Duodenal mucosa (tissue), 2 donors: ENCODE measurements at regions not wholly inside any gene's neighbourhood (a gene's known extent, or its start where the extent isn't known, plus 50 kb on each side); places are given as distances from the start of the nearest gene placed in this dataset.

Experiments used
- H3K27ac ChIP-seq: one replicate; pipeline ENCODE4 v1.7.0; 2013; ENCODE audit warnings: low read depth, low read length
- H3K27me3 ChIP-seq, 2 donors: one replicate each; pipeline ENCODE4 v1.7.0; 2013; ENCODE audit warnings: low read length in 2 of 2, control low read depth in 1 of 2; ENCODE audit not compliant: insufficient read depth in 2 of 2, control insufficient read depth in 1 of 2
- H3K36me3 ChIP-seq, 2 donors: one replicate each; pipeline ENCODE4 v1.7.0; 2013; ENCODE audit warnings: low read length in 2 of 2, control low read depth in 1 of 2; ENCODE audit not compliant: insufficient read depth in 2 of 2, control insufficient read depth in 1 of 2
- H3K4me1 ChIP-seq, 2 donors: one replicate each; pipeline ENCODE4 v1.7.0; 2013; ENCODE audit warnings: low read length in 2 of 2, control low read depth in 1 of 2; ENCODE audit not compliant: insufficient read depth in 2 of 2, control insufficient read depth in 1 of 2
- H3K4me3 ChIP-seq, 2 donors: one replicate each; pipeline ENCODE4 v1.7.0; 2013; ENCODE audit warnings: low read length in 2 of 2, low read depth in 1 of 2
- H3K9ac ChIP-seq, 2 donors: one replicate each; pipeline ENCODE4 v1.7.0; 2013; ENCODE audit warnings: low read length in 2 of 2, low read depth in 1 of 2
- H3K9me3 ChIP-seq, 2 donors: one replicate each; pipeline ENCODE4 v1.7.0; 2013; ENCODE audit warnings: low read length in 2 of 2, control low read depth in 1 of 2; ENCODE audit not compliant: control insufficient read depth in 1 of 2

- no peak overlapping the region for H3K4me3 ChIP-seq
- H3K36me3 ChIP-seq: no peaks in the 10 kb centered on the region
- H3K27ac ChIP-seq: no peak overlapping the region
- no peaks in the 10 kb centered on the region for H3K9me3 ChIP-seq
- H3K27me3 ChIP-seq: no peaks in the 10 kb centered on the region
- H3K9ac ChIP-seq: no peak overlapping the region
- no peaks in the 10 kb centered on the region for H3K4me1 ChIP-seq
Measured at GRCh38 chr10:52696232-52696631, 76.4 kb downstream of the MBL2 start.

DNA sequence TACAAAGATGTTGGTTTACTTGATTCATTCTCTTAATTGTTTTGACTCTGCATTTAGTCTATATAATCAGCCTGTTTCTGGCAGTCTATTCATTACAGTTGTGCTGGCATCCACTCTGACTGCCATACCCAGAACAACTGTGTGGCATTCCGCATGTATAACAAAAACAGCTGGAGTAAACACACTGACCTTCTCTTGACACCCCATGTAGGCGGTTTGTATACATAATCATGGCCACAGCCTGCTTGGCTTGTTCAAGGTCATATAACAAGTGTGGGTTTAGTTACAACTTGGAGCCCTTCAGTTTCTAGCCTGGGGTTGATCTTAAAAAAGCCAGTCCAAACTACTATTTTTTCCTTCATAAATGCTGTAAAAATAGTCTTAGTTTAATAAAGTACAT is 70.9 kb downstream of the MBL2 start:
- Histone ChIP-seq H3K4me1 (no peaks in the 10 kb centered on the region), H3K27me3 (no peaks in the 10 kb centered on the region), H3K4me3 (no peak overlapping the region), H3K9me3 (no peaks in the 10 kb centered on the region), H3K27ac (no peak overlapping the region), H3K9ac (no peak overlapping the region), H3K36me3 (no peaks in the 10 kb centered on the region)

GRCh38 chr10:52703451-52703850 is 69.1 kb downstream of the MBL2 start:
- Histone ChIP-seq H3K4me3 (no peak overlapping the region), H3K27ac (no peak overlapping the region)

DNA sequence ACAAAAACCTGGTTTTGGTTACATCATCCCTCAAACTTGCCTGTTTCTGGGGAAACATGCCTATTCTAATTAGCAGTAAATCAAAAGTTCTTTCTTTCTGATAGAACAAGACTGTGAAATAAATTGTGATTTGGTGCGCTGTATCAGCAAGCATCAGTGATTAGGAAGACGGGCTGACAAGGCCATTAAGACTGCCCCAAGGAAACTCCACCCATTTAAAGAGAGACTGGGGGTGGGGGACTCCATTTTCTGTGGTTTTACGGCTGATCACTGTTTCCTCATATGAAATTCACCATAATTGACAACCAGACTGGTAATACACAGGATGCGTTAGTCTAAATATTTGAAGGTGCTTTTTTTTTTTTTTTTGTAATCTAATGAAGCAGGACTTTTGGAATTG is 68.7 kb downstream of the MBL2 start:
- Histone ChIP-seq H3K36me3 (no peaks in the 10 kb centered on the region), H3K27ac (no peak overlapping the region), H3K4me3 (no peak overlapping the region), H3K9me3 (no peaks in the 10 kb centered on the region), H3K27me3 (no peaks in the 10 kb centered on the region), H3K4me1 (no peaks in the 10 kb centered on the region), H3K9ac (no peak overlapping the region)

More at GRCh38 chr10:52703451-52703850, 69.1 kb downstream of the MBL2 start:
- Histone ChIP-seq H3K4me1 (no peaks in the 10 kb centered on the region), H3K36me3 (no peaks in the 10 kb centered on the region), H3K9ac (no peak overlapping the region), H3K9me3 (no peaks in the 10 kb centered on the region), H3K27me3 (no peaks in the 10 kb centered on the region)

GRCh38 chr10:52706332-52707070 is 66.1 kb downstream of the MBL2 start:
- H3K27ac ChIP-seq: no peak overlapping the region
- H3K9me3 ChIP-seq: no peaks in the 10 kb centered on the region
- no peaks in the 10 kb centered on the region for H3K36me3 ChIP-seq
- H3K4me1 ChIP-seq: no peaks in the 10 kb centered on the region
- no peak overlapping the region for H3K4me3 ChIP-seq
- H3K9ac ChIP-seq: no peak overlapping the region
- no peaks in the 10 kb centered on the region for H3K27me3 ChIP-seq
